ENCODE measurements at regions not wholly inside any gene's neighbourhood (a gene's known extent, or its start where the extent isn't known, plus 50 kb on each side); places are given as distances from the start of the nearest gene placed in this dataset.

GRCh38 chr17:74017466-74017865 is 186.0 kb upstream of the RPL38 start:
- Histone ChIP-seq H3K4me1 (no peaks in the 10 kb centered on the region), H3K4me3 (no peak overlapping the region), H3K9me3 (no peaks in the 10 kb centered on the region), H3K36me3 (ENCODE audit: insufficient read depth in 1 of 2, low read depth in 1 of 2) (no peaks in the 10 kb centered on the region), H3K27ac (no peak overlapping the region), H3K27me3 (ENCODE audit: insufficient read depth in 3 of 3, low read length in 2 of 3) (peaks cover 0 to 4% (median 3%) of the 10 kb centered on the region in 3 donors)
- 32 to 45% (median 33%) methylated on average over 8 of the region's 8 CpGs for WGBS, 3 donors
- intact Hi-C loops (cut with DNase I), result no loop called here
- DNase-seq, result peak in 1 of 2 donors; percentile 6
- TF ChIP-seq, protein P1, sequence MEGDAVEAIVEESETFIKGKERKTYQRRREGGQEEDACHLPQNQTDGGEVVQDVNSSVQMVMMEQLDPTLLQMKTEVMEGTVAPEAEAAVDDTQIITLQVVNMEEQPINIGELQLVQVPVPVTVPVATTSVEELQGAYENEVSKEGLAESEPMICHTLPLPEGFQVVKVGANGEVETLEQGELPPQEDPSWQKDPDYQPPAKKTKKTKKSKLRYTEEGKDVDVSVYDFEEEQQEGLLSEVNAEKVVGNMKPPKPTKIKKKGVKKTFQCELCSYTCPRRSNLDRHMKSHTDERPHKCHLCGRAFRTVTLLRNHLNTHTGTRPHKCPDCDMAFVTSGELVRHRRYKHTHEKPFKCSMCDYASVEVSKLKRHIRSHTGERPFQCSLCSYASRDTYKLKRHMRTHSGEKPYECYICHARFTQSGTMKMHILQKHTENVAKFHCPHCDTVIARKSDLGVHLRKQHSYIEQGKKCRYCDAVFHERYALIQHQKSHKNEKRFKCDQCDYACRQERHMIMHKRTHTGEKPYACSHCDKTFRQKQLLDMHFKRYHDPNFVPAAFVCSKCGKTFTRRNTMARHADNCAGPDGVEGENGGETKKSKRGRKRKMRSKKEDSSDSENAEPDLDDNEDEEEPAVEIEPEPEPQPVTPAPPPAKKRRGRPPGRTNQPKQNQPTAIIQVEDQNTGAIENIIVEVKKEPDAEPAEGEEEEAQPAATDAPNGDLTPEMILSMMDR (IDR thresholded peaks at IDR 0.05), result no peak
- ATAC-seq, result no peak

- H3K27me3 ChIP-seq (ENCODE audit: insufficient read depth in 3 of 3, low read length in 2 of 3), result peaks cover 0 to 9% (median 2%) of the 10 kb centered on the region in 3 donors
- H3K4me1 ChIP-seq, result no peaks in the 10 kb centered on the region
- no peak overlapping the region for H3K27ac ChIP-seq
- H3K36me3 ChIP-seq (ENCODE audit: insufficient read depth in 1 of 2, low read depth in 1 of 2), result no peaks in the 10 kb centered on the region
- 45 to 53% (median 47%) methylated on average over 4 of the region's 4 CpGs for WGBS, 3 donors
- TF ChIP-seq, protein P1 (IDR thresholded peaks at IDR 0.05), result no peak
- H3K4me3 ChIP-seq, result no peak overlapping the region
- ATAC-seq, result no peak
- peak in 1 of 2 donors; percentile 9 for DNase-seq
- intact Hi-C loops (cut with DNase I), result no loop called here
- no peaks in the 10 kb centered on the region for H3K9me3 ChIP-seq
These were observed 185.4 kb upstream of the RPL38 start for GRCh38 chr17:74018115-74018514.

DNA sequence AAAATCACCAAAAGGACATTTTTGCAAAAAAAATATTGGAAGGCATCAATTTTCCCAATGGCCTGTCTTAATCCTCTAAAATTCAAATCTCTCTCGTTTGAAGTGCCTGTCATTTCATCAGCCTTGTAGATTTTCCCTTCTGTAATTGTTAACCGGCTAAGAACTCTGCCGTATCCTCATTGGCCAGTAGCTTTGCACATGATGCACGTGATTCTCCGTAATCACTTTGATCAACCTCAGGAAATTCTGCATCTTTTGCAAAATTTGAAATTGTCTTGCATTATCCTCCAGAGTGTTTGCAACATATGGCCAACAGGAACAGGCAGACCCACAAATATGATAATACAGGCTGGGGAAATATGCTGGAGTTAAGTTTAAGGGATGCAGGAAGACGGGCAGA is 184.2 kb upstream of the RPL38 start:
- no peaks in the 10 kb centered on the region for H3K4me1 ChIP-seq
- intact Hi-C loops (cut with DNase I), result no loop called here
- 78 to 87% (median 79%) methylated on average over 6 of the region's 6 CpGs for WGBS, 3 donors
- H3K27me3 ChIP-seq (ENCODE audit: insufficient read depth in 3 of 3, low read length in 2 of 3), result peaks cover 0 to 12% (median 2%) of the 10 kb centered on the region in 3 donors
- no peak for ATAC-seq
- no peak for DNase-seq
- no peak overlapping the region for H3K4me3 ChIP-seq
- no peaks in the 10 kb centered on the region for H3K36me3 ChIP-seq (ENCODE audit: insufficient read depth in 1 of 2, low read depth in 1 of 2)
- H3K27ac ChIP-seq, result no peak overlapping the region
- TF ChIP-seq, protein P1 (IDR thresholded peaks at IDR 0.05), result no peak
- H3K9me3 ChIP-seq, result no peaks in the 10 kb centered on the region

- Histone ChIP-seq H3K36me3 (ENCODE audit: insufficient read depth in 1 of 2, low read depth in 1 of 2) (no peaks in the 10 kb centered on the region), H3K27me3 (ENCODE audit: insufficient read depth in 3 of 3, low read length in 2 of 3) (peaks cover 0 to 12% (median 2%) of the 10 kb centered on the region in 3 donors), H3K9me3 (no peaks in the 10 kb centered on the region), H3K4me3 (no peak overlapping the region), H3K27ac (no peak overlapping the region), H3K4me1 (no peaks in the 10 kb centered on the region)
- WGBS, 3 donors, result 81 to 90% (median 83%) methylated on average over 1 of the region's 1 CpG
- TF ChIP-seq, protein P1 (IDR thresholded peaks at IDR 0.05), result no peak
- DNase-seq (no peak), ATAC-seq (no peak)
- intact Hi-C loops (cut with DNase I), result no loop called here
These were observed 183.6 kb upstream of the RPL38 start for GRCh38 chr17:74019860-74020259.

DNA sequence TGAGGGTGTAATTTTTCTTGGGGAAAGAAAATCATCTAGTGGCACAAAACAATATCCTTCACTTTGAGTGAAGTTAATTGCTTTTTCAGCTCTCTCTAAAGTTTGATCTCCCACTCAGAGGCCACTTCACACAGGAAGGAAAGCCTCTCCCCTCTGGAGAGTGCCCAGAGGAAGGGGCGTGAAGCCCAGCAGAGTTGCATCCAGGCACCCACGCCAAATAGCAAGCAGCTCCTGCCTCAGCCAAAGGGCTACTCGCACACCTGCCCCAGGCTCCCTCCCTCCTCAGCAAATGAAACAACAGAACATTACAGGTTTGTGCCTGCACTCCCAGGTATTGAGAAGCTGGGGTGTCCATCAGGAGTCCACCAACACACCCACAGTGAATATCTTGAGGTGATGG is 183.0 kb upstream of the RPL38 start:
- Histone ChIP-seq H3K9me3 (no peaks in the 10 kb centered on the region), H3K4me3 (no peak overlapping the region), H3K4me1 (no peaks in the 10 kb centered on the region), H3K36me3 (ENCODE audit: insufficient read depth in 1 of 2, low read depth in 1 of 2) (no peaks in the 10 kb centered on the region), H3K27ac (no peak overlapping the region), H3K27me3 (ENCODE audit: insufficient read depth in 3 of 3, low read length in 2 of 3) (peaks cover 0 to 12% (median 0%) of the 10 kb centered on the region in 3 donors)
- DNase-seq (peak in 1 of 2 donors; percentile 19), ATAC-seq (no peak)
- TF ChIP-seq, protein P1 (IDR thresholded peaks at IDR 0.05), result no peak
- intact Hi-C loops (cut with DNase I), result no loop called here
- WGBS, 3 donors, result 37 to 46% (median 43%) methylated on average over 3 of the region's 3 CpGs

Measured in psoas muscle (tissue), 7 donors.